Naive thymus-derived CD8-positive, alpha-beta T cell (primary cell): ENCODE measurements at regions not wholly inside any gene's neighbourhood (a gene's known extent, or its start where the extent isn't known, plus 50 kb on each side); places are given as distances from the start of the nearest gene placed in this dataset.
"Not testable (repeated sequence)": the region's sequence is repeated elsewhere in the genome, so short reads cannot be mapped to it uniquely, and the experiment has no call there.

Experiments used
- ATAC-seq, 2 donors: fragments of 150-1000 bp; cut with Tn5 transposase in 1 of 2; sonication (Bioruptor Pico), chemical (Tn5 transposase) in 1 of 2; 1 replicate in 1 of 2; 2 replicates in 1 of 2; pipeline ENCODE4 v1.10.0; 2021; ENCODE audit warnings: mild to moderate bottlenecking in 2 of 2, moderate library complexity in 2 of 2
- POLR2A ChIA-PET: fragments of 350-600 bp; sonication (Branson Sonifier 250); formaldehyde crosslinking; loops from one replicate; lab custom pipeline; 2021; ENCODE audit warnings: antibody characterized with exemption; lab: Charles Lee
- DNase-seq, 10 donors: peaks; one replicate each; pipeline versions ENCODE4 v3.0.0 to v3.0.0-alpha.2; 2020 to 2022
- H3K27ac Mint-ChIP-seq, 10 donors: one replicate each; pipeline ENCODE4 v1.8.0; 2020 to 2022; ENCODE audit warnings: mild to moderate bottlenecking in 10 of 10, mixed read lengths in 10 of 10, moderate library complexity in 4 of 10, inconsistent platforms in 1 of 10
- H3K27me3 Mint-ChIP-seq, 5 donors: one replicate each; pipeline ENCODE4 v1.8.0; 2021 to 2022; ENCODE audit warnings: mixed read lengths in 5 of 5
- H3K36me3 Mint-ChIP-seq, 3 donors: one replicate each; pipeline ENCODE4 v1.8.0; 2020 to 2022; ENCODE audit warnings: mixed read lengths in 3 of 3, mild to moderate bottlenecking in 2 of 3, inconsistent platforms in 1 of 3
- H3K4me1 Mint-ChIP-seq, 4 donors: one replicate each; pipeline ENCODE4 v1.8.0; 2021 to 2022; ENCODE audit warnings: mixed read lengths in 4 of 4
- H3K4me3 Mint-ChIP-seq, 10 donors: one replicate each; pipeline ENCODE4 v1.8.0; 2020 to 2022; ENCODE audit warnings: mild to moderate bottlenecking in 10 of 10, mixed read lengths in 10 of 10, moderate library complexity in 6 of 10, inconsistent platforms in 1 of 10
- H3K9me3 Mint-ChIP-seq, 9 donors: one replicate each; pipeline ENCODE4 v1.8.0; 2020 to 2022; ENCODE audit warnings: mixed read lengths in 9 of 9, mild to moderate bottlenecking in 3 of 9, inconsistent platforms in 1 of 9, moderate library complexity in 1 of 9

- POLR2A ChIA-PET: no interaction called here
- no peaks in the 10 kb centered on the region for H3K36me3 Mint-ChIP-seq
- no peak for ATAC-seq
- H3K27me3 Mint-ChIP-seq: peaks cover 9 to 29% (median 19%) of the 10 kb centered on the region in 5 donors
- peak overlapping the region in 1 of 10 donors; percentile 48 for H3K4me3 Mint-ChIP-seq
- DNase-seq: no peak
- peaks cover 0 to 4% (median 0%) of the 10 kb centered on the region in 9 donors for H3K9me3 Mint-ChIP-seq
- H3K27ac Mint-ChIP-seq: no peak overlapping the region
- peaks cover 0 to 5% (median 1%) of the 10 kb centered on the region in 4 donors for H3K4me1 Mint-ChIP-seq
Measured at GRCh38 chr15:62858343-62858742, 184.2 kb upstream of the TPM1 start.

- Mint-ChIP-seq H3K27ac (no peak overlapping the region), H3K4me1 (no peaks in the 10 kb centered on the region), H3K36me3 (no peaks in the 10 kb centered on the region), H3K27me3 (peaks cover 7 to 21% (median 10%) of the 10 kb centered on the region in 5 donors), H3K4me3 (no peak overlapping the region), H3K9me3 (peaks cover 0 to 4% (median 0%) of the 10 kb centered on the region in 9 donors)
- POLR2A ChIA-PET: no interaction called here
- DNase-seq: no peak
- ATAC-seq: no peak
Measured at GRCh38 chr15:62862717-62863116, 179.8 kb upstream of the TPM1 start.

- Mint-ChIP-seq H3K4me1 (no peaks in the 10 kb centered on the region), H3K36me3 (no peaks in the 10 kb centered on the region), H3K9me3 (peaks cover 0 to 5% (median 0%) of the 10 kb centered on the region in 9 donors), H3K27ac (no peak overlapping the region), H3K27me3 (peaks cover 0 to 5% (median 4%) of the 10 kb centered on the region in 5 donors), H3K4me3 (no peak overlapping the region)
- ATAC-seq: no peak
- POLR2A ChIA-PET: no interaction called here
- DNase-seq: no peak
Measured at GRCh38 chr15:62866366-62866765, 176.2 kb upstream of the TPM1 start.

- H3K27ac Mint-ChIP-seq: no peak overlapping the region
- no peak for ATAC-seq
- H3K9me3 Mint-ChIP-seq: peaks cover 0 to 5% (median 0%) of the 10 kb centered on the region in 9 donors
- no peak for DNase-seq
- H3K4me1 Mint-ChIP-seq: no peaks in the 10 kb centered on the region
- POLR2A ChIA-PET: no interaction called here
- peaks cover 0 to 4% (median 3%) of the 10 kb centered on the region in 5 donors for H3K27me3 Mint-ChIP-seq
- H3K36me3 Mint-ChIP-seq: no peaks in the 10 kb centered on the region
- H3K4me3 Mint-ChIP-seq: no peak overlapping the region
Measured at GRCh38 chr15:62867844-62868243, 174.7 kb upstream of the TPM1 start.

GRCh38 chr15:62868507-62868906, 174.0 kb upstream of the TPM1 start:
- no peaks in the 10 kb centered on the region for H3K36me3 Mint-ChIP-seq
- peaks cover 0 to 4% (median 0%) of the 10 kb centered on the region in 5 donors for H3K27me3 Mint-ChIP-seq
- POLR2A ChIA-PET: no interaction called here
- H3K4me3 Mint-ChIP-seq: no peak overlapping the region
- no peaks in the 10 kb centered on the region for H3K4me1 Mint-ChIP-seq
- DNase-seq (no peak), ATAC-seq (no peak)
- H3K9me3 Mint-ChIP-seq: peaks cover 0 to 5% (median 0%) of the 10 kb centered on the region in 9 donors
- H3K27ac Mint-ChIP-seq: no peak overlapping the region

GRCh38 chr15:62869116-62869515, 173.4 kb upstream of the TPM1 start:
- Mint-ChIP-seq H3K4me1 (no peaks in the 10 kb centered on the region), H3K27me3 (peaks cover 0 to 4% (median 0%) of the 10 kb centered on the region in 5 donors), H3K27ac (no peak overlapping the region), H3K9me3 (peaks cover 0 to 5% (median 0%) of the 10 kb centered on the region in 9 donors), H3K36me3 (no peaks in the 10 kb centered on the region), H3K4me3 (no peak overlapping the region)
- POLR2A ChIA-PET: no interaction called here
- ATAC-seq (no peak), DNase-seq (no peak)

- ATAC-seq: no peak
- Mint-ChIP-seq H3K36me3 (no peaks in the 10 kb centered on the region), H3K27me3 (peaks cover 0 to 4% (median 0%) of the 10 kb centered on the region in 5 donors), H3K27ac (no peak overlapping the region), H3K4me1 (no peaks in the 10 kb centered on the region), H3K9me3 (peaks cover 0 to 5% (median 0%) of the 10 kb centered on the region in 9 donors), H3K4me3 (no peak overlapping the region)
- DNase-seq: no peak
- POLR2A ChIA-PET: no interaction called here
Measured at GRCh38 chr15:62870216-62870615, 172.3 kb upstream of the TPM1 start.

GRCh38 chr15:62870701-62871100, 171.8 kb upstream of the TPM1 start:
- ATAC-seq, H3K4me3 Mint-ChIP-seq, H3K9me3 Mint-ChIP-seq, POLR2A ChIA-PET, H3K36me3 Mint-ChIP-seq, H3K27me3 Mint-ChIP-seq, H3K4me1 Mint-ChIP-seq, DNase-seq: not testable (repeated sequence)
- peak overlapping the region in 1 of 10 donors; percentile 53 for H3K27ac Mint-ChIP-seq

- Mint-ChIP-seq H3K4me3 (no peak overlapping the region), H3K9me3 (peaks cover 0 to 5% (median 0%) of the 10 kb centered on the region in 9 donors), H3K4me1 (no peaks in the 10 kb centered on the region), H3K27me3 (peaks cover 2 to 10% (median 6%) of the 10 kb centered on the region in 5 donors), H3K36me3 (no peaks in the 10 kb centered on the region), H3K27ac (no peak overlapping the region)
- ATAC-seq (no peak), DNase-seq (no peak)
- POLR2A ChIA-PET: no interaction called here
Measured at GRCh38 chr15:62873203-62873602, 169.3 kb upstream of the TPM1 start.

- Mint-ChIP-seq H3K4me1 (no peaks in the 10 kb centered on the region), H3K27ac (no peak overlapping the region), H3K4me3 (no peak overlapping the region), H3K36me3 (no peaks in the 10 kb centered on the region), H3K9me3 (peaks cover 0 to 5% (median 0%) of the 10 kb centered on the region in 9 donors), H3K27me3 (peaks cover 2 to 10% (median 6%) of the 10 kb centered on the region in 5 donors)
- ATAC-seq (no peak), DNase-seq (no peak)
- POLR2A ChIA-PET: no interaction called here
Measured at GRCh38 chr15:62874064-62874463, 168.5 kb upstream of the TPM1 start.

- Mint-ChIP-seq H3K36me3 (no peaks in the 10 kb centered on the region), H3K9me3 (peaks cover 0 to 5% (median 0%) of the 10 kb centered on the region in 9 donors), H3K4me3 (no peak overlapping the region), H3K4me1 (peaks cover 0 to 6% (median under 1%) of the 10 kb centered on the region in 4 donors), H3K27ac (no peak overlapping the region), H3K27me3 (peaks cover 4 to 10% (median 7%) of the 10 kb centered on the region in 5 donors)
- DNase-seq: no peak
- POLR2A ChIA-PET: no interaction called here
- ATAC-seq: no peak
Measured at GRCh38 chr15:62874959-62875625, 167.5 kb upstream of the TPM1 start.

- Mint-ChIP-seq H3K9me3 (peaks cover 0 to 5% (median 0%) of the 10 kb centered on the region in 9 donors), H3K27ac (no peak overlapping the region), H3K36me3 (no peaks in the 10 kb centered on the region), H3K27me3 (peaks cover 4 to 10% (median 7%) of the 10 kb centered on the region in 5 donors), H3K4me1 (peaks cover 0 to 6% (median 3%) of the 10 kb centered on the region in 4 donors), H3K4me3 (no peak overlapping the region)
- POLR2A ChIA-PET: no interaction called here
- DNase-seq (no peak), ATAC-seq (no peak)
Measured at GRCh38 chr15:62875626-62876021, 166.9 kb upstream of the TPM1 start.

GRCh38 chr15:62877276-62877857, 165.2 kb upstream of the TPM1 start:
- DNase-seq (no peak), ATAC-seq (no peak)
- Mint-ChIP-seq H3K4me1 (peaks cover 0 to 6% (median 3%) of the 10 kb centered on the region in 4 donors), H3K4me3 (no peak overlapping the region), H3K9me3 (no peaks in the 10 kb centered on the region), H3K36me3 (no peaks in the 10 kb centered on the region), H3K27ac (no peak overlapping the region), H3K27me3 (peaks cover 4 to 10% (median 7%) of the 10 kb centered on the region in 5 donors)
- POLR2A ChIA-PET: no interaction called here
